ENCODE measurements at regions not wholly inside any gene's neighbourhood (a gene's known extent, or its start where the extent isn't known, plus 50 kb on each side); places are given as distances from the start of the nearest gene placed in this dataset.
"Not testable (repeated sequence)": the region's sequence is repeated elsewhere in the genome, so short reads cannot be mapped to it uniquely, and the experiment has no call there.

- H3K4me3 ChIP-seq (ENCODE audit: low read depth, low read length): no peak overlapping the region
- no peak for TF ChIP-seq CTCF (IDR thresholded peaks at IDR 0.05; ENCODE audit: low read depth, low read length)
Measured at GRCh38 chr3:70635301-70635700, 322.9 kb upstream of the MDFIC2 start.

GRCh38 chr3:70631716-70632307, 319.4 kb upstream of the MDFIC2 start:
- TF ChIP-seq CTCF (IDR thresholded peaks at IDR 0.05; ENCODE audit: low read depth, low read length): no peak
- H3K4me3 ChIP-seq (ENCODE audit: low read depth, low read length): no peak overlapping the region

GRCh38 chr3:70621451-70621850, 309.0 kb upstream of the MDFIC2 start:
- no peak overlapping the region for H3K4me3 ChIP-seq (ENCODE audit: low read depth, low read length)
- no peak for TF ChIP-seq CTCF (IDR thresholded peaks at IDR 0.05; ENCODE audit: low read depth, low read length)

- H3K4me3 ChIP-seq (ENCODE audit: low read depth, low read length): no peak overlapping the region
- TF ChIP-seq CTCF (IDR thresholded peaks at IDR 0.05; ENCODE audit: low read depth, low read length): no peak
Measured at GRCh38 chr3:70620956-70621355, 308.5 kb upstream of the MDFIC2 start.

GRCh38 chr3:70620367-70620766, 307.9 kb upstream of the MDFIC2 start:
- no peak overlapping the region for H3K4me3 ChIP-seq (ENCODE audit: low read depth, low read length)
- TF ChIP-seq CTCF (IDR thresholded peaks at IDR 0.05; ENCODE audit: low read depth, low read length): no peak

GRCh38 chr3:70618151-70618550, 305.7 kb upstream of the MDFIC2 start:
- H3K4me3 ChIP-seq (ENCODE audit: low read depth, low read length): no peak overlapping the region
- TF ChIP-seq CTCF (IDR thresholded peaks at IDR 0.05; ENCODE audit: low read depth, low read length): no peak

- H3K4me3 ChIP-seq (ENCODE audit: low read depth, low read length): not testable (repeated sequence)
Measured at GRCh38 chr3:70617349-70617748, 304.9 kb upstream of the MDFIC2 start.

- H3K4me3 ChIP-seq (ENCODE audit: low read depth, low read length): no peak overlapping the region
- no peak for TF ChIP-seq CTCF (IDR thresholded peaks at IDR 0.05; ENCODE audit: low read depth, low read length)
Measured at GRCh38 chr3:70615286-70615685, 302.8 kb upstream of the MDFIC2 start.

Measured in WI38 (cell line).